CD4-positive, alpha-beta T cell treated with Interleukin-2 at 100 ng/mL for 4 hours (primary cell): ENCODE measurements at regions not wholly inside any gene's neighbourhood (a gene's known extent, or its start where the extent isn't known, plus 50 kb on each side); places are given as distances from the start of the nearest gene placed in this dataset.

Experiments
- DNase-seq: peaks from one replicate; pipeline ENCODE4 v3.0.0-alpha.2; 2020; ENCODE audit warnings: low spot score

- no peak for DNase-seq
Observed at GRCh38 chr2:157184161-157184895, 73.2 kb upstream of the GALNT5 start.

DNA sequence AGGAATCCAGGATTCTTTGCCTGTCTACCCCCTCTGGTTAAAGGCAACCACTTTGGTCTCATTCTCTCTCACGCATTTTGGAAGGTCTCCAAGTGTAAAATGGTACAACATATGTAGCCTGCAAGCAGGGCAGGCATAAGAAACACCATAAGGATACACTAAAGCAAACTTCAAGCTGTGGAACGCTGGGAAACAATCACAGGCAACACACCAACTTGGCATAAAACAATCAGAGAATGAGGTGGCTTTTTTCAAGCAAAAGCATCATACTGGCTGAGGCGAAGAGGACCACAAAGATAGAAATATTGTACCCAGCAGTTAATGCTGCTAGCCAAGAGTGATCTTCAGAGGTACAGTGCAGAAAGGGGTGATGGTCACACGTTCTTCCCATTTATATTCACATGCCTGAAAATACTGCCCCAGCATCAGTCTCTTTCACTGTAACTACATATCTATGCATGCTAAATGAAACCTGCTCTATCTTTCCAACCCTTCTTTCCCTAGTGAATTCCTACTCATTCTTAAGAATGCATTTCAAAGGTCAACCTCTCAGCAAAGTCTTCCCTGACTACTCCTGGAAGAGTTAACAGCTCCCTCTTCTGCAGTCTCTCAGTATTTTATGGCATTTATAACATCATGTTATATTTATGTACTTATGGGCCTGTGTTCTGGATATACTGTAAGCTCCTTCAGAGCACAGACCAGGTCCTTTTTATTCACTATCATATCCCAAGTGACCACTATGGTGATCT is 71.9 kb upstream of the GALNT5 start:
- no peak for DNase-seq

DNA sequence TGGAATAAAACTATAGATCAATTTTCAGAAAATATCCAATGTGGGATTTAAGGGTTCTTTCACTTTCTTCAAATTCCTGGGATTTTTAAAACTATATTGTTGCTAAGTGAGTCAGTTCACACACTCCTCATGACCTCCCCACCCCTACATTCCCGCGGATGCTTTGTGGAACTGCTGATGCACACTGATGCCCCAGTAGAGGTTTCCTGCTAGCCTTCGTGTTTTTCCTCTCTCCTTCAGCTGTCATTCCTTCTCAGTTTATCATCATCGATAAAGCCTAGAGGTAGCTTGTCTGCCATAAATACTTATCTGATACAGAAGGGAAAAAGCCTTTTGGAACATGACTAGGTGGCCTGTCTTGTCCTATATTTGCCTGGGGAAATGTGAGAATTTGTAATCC is 67.4 kb upstream of the GALNT5 start:
- DNase-seq: no peak

- no peak for DNase-seq
Observed at GRCh38 chr2:157191186-157191585, 66.3 kb upstream of the GALNT5 start.

GRCh38 chr2:157192445-157193423 is 64.8 kb upstream of the GALNT5 start:
- DNase-seq: no peak

DNA sequence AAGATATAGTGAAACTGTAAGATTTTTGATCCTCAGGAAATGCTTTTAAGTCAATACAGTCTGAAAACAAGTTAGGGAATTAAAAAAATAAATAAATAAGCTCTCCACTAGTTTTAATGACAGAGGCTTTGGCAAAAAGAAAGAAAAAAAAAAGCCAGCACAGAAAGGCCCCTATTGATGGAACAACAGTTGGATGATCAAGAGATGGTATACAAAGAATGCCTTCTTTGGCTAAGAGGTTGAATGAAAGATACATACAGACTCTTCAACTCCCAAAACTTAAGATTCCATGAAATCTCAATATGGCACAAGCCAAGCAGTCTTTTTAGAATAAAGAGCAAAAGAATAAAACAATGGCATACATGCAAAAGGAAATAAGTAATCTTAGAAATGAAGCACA is 64.0 kb upstream of the GALNT5 start:
- DNase-seq: no peak

- DNase-seq: peak; percentile 27
Observed at GRCh38 chr2:157194097-157194688, 63.3 kb upstream of the GALNT5 start.

GRCh38 chr2:157194844-157195243 is 62.7 kb upstream of the GALNT5 start:
- no peak for DNase-seq

DNA sequence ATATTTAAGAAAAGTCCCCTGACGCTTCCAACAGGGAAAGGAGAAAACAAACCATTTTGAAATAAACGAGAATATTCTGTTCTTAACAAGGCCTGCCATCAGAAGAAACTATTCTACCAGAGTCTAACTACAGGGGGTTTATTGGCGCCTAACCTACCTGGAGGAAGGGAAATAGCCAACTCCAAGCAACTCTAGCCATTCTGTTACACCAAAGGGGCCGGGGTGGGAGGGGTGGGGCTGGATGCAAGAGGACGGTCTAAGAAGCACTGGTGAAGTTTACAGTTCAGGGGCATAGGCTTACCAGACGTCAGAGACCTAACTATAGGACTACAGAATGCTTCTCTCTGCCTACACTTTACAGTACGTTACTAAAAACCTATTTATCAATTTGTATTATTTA is 60.5 kb upstream of the GALNT5 start:
- DNase-seq: no peak

DNA sequence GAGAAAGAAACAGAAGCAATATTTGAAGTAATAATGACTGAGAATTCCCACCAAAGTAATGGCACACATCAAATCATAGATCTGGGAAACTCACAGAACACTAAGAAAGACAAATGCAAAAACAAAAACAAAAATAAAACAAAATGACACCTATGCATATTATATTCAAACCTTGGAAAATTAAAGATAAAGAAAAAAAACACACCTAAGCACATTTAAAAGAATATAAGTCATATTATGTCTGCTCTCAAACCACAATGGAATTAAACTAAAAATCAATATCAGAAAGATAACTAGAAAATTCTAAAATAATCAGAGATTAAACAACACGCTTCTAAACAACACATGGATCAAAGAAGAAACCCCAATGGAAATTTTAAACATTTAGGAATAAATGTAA is 59.7 kb upstream of the GALNT5 start:
- no peak for DNase-seq

- no peak for DNase-seq
Observed at GRCh38 chr2:157203651-157204050, 53.9 kb upstream of the GALNT5 start.

DNA sequence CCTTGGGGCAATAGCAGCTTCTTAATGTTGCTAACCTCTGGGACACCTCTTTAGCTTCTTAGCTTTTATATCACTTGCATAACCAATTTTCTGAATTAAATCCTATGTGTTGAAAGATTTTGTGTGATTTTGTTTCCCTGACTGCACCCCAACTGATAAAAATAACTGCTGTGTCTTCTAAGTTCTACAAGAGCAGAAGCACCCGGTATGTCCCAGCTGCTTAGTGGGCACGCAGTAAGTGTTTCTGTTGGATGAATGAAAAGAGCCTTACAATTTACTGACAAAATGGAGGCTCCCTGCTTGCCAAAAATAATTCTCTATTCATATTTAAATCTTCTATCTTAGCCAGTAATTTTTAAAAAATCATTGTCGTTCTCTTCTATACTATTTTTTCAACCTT is 53.1 kb upstream of the GALNT5 start:
- no peak for DNase-seq

DNA sequence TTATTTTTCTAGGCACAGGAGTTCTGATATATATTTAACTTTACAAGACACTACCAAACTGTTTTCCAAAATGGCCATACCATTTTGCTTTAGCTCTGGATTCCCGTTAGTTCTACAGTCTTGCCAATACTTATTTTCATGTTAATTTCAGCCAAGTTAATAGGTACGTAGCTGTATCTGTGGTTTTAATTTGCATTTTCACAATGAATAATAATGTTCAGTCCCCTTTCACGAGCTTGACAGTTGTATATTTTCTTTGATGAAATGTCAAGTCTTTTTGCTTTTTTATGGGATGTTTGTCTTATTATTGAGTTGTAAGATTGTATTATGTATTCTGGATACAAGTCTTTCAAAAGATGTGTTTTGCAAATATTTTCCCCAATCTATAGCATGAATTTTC is 50.6 kb upstream of the GALNT5 start:
- no peak for DNase-seq
